ENCODE measurements at regions not wholly inside any gene's neighbourhood (a gene's known extent, or its start where the extent isn't known, plus 50 kb on each side); places are given as distances from the start of the nearest gene placed in this dataset.

GRCh38 chrX:7235071-7235470 lies 87.1 kb upstream of the PUDP start:
- Histone ChIP-seq H3K27ac (ENCODE audit: low read depth in 1 of 2, low read length in 1 of 2) (no peak overlapping the region), H3K27me3 (ENCODE audit: control insufficient read depth in 3 of 3, insufficient read depth in 3 of 3, low read length in 2 of 3) (peaks cover 0 to 42% (median 6%) of the 10 kb centered on the region in 3 donors), H3K4me3 (no peak overlapping the region), H3K9me3 (ENCODE audit: control insufficient read depth in 4 of 4, insufficient read depth in 3 of 4, low read length in 3 of 4) (no peaks in the 10 kb centered on the region), H3K36me3 (ENCODE audit: control insufficient read depth in 4 of 4, insufficient read depth in 4 of 4, low read length in 4 of 4) (no peaks in the 10 kb centered on the region), H3K9ac (ENCODE audit: insufficient read depth in 1 of 2, low read length in 2 of 2) (no peak overlapping the region), H3K4me1 (ENCODE audit: control insufficient read depth in 5 of 5, insufficient read depth in 5 of 5, low read length in 5 of 5) (no peaks in the 10 kb centered on the region)
- ATAC-seq (ENCODE audit: insufficient read depth, low FRiP score) (no peak), DNase-seq (no peak)
- TF ChIP-seq, protein P1, sequence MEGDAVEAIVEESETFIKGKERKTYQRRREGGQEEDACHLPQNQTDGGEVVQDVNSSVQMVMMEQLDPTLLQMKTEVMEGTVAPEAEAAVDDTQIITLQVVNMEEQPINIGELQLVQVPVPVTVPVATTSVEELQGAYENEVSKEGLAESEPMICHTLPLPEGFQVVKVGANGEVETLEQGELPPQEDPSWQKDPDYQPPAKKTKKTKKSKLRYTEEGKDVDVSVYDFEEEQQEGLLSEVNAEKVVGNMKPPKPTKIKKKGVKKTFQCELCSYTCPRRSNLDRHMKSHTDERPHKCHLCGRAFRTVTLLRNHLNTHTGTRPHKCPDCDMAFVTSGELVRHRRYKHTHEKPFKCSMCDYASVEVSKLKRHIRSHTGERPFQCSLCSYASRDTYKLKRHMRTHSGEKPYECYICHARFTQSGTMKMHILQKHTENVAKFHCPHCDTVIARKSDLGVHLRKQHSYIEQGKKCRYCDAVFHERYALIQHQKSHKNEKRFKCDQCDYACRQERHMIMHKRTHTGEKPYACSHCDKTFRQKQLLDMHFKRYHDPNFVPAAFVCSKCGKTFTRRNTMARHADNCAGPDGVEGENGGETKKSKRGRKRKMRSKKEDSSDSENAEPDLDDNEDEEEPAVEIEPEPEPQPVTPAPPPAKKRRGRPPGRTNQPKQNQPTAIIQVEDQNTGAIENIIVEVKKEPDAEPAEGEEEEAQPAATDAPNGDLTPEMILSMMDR (IDR thresholded peaks at IDR 0.05; ENCODE audit: control extremely low read depth, extremely low read depth), result no peak

DNA sequence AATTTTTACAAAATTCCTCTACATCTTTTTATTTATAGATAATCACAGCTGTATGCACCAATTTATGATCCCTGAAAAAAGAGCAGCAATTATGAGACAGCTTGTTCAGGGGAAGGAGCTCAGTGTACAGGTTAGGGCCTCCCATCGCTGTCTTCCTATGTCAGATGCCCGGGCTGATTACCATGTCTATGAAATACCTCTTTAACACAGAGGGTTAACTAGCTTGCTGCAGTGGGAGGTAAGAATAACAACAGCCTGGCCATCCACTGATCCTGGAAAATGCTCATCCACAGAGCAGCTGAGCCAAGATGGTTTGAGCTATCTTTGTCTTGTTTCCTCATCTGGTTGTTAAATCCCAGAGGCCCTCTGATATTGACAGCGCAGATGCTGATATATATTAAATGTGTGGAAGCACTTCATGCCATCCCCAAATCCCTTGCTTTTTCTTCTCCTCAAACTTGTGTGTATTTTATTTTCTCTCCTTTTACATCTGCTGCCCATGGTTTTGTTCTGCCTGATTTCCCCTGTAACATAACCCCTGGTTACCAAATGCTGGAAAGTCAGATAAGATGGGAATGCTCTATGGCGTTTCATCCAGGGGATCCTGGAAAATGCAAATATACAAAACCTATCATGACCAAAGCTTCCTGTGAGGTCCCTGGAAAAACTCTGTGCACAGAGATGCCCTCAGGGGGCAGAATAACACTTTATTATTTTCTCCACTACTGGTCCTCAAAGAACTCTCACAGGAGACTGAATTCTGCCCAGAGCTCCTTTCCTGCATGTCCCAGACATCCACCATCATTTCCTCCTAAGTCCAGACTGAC lies 85.8 kb upstream of the PUDP start:
- no peak for DNase-seq
- ATAC-seq (ENCODE audit: insufficient read depth, low FRiP score), result no peak
- no peaks in the 10 kb centered on the region for H3K9me3 ChIP-seq (ENCODE audit: control insufficient read depth in 4 of 4, insufficient read depth in 3 of 4, low read length in 3 of 4)
- no peaks in the 10 kb centered on the region for H3K36me3 ChIP-seq (ENCODE audit: control insufficient read depth in 4 of 4, insufficient read depth in 4 of 4, low read length in 4 of 4)
- no peak overlapping the region for H3K9ac ChIP-seq (ENCODE audit: insufficient read depth in 1 of 2, low read length in 2 of 2)
- H3K27me3 ChIP-seq (ENCODE audit: control insufficient read depth in 3 of 3, insufficient read depth in 3 of 3, low read length in 2 of 3), result peaks cover 0 to 42% (median 9%) of the 10 kb centered on the region in 3 donors
- TF ChIP-seq, protein P1 (IDR thresholded peaks at IDR 0.05; ENCODE audit: control extremely low read depth, extremely low read depth), result no peak
- no peaks in the 10 kb centered on the region for H3K4me1 ChIP-seq (ENCODE audit: control insufficient read depth in 5 of 5, insufficient read depth in 5 of 5, low read length in 5 of 5)
- no peak overlapping the region for H3K4me3 ChIP-seq
- 79 to 84% methylated on average over 4 of the region's 4 CpGs for whole genome bisulfite sequencing, 2 donors
- no peak overlapping the region for H3K27ac ChIP-seq (ENCODE audit: low read depth in 1 of 2, low read length in 1 of 2)

GRCh38 chrX:7228226-7228625 lies 80.3 kb upstream of the PUDP start:
- Histone ChIP-seq H3K4me1 (ENCODE audit: control insufficient read depth in 5 of 5, insufficient read depth in 5 of 5, low read length in 5 of 5) (peaks cover 0 to 5% (median 0%) of the 10 kb centered on the region in 5 donors), H3K4me3 (no peak overlapping the region), H3K36me3 (ENCODE audit: control insufficient read depth in 4 of 4, insufficient read depth in 4 of 4, low read length in 4 of 4) (no peaks in the 10 kb centered on the region), H3K9ac (ENCODE audit: insufficient read depth in 1 of 2, low read length in 2 of 2) (no peak overlapping the region), H3K9me3 (ENCODE audit: control insufficient read depth in 4 of 4, insufficient read depth in 3 of 4, low read length in 3 of 4) (no peaks in the 10 kb centered on the region), H3K27me3 (ENCODE audit: control insufficient read depth in 3 of 3, insufficient read depth in 3 of 3, low read length in 2 of 3) (peaks cover 0 to 31% (median 23%) of the 10 kb centered on the region in 3 donors), H3K27ac (ENCODE audit: low read depth in 1 of 2, low read length in 1 of 2) (no peak overlapping the region)
- DNase-seq, result no peak
- TF ChIP-seq, protein P1 (IDR thresholded peaks at IDR 0.05; ENCODE audit: control extremely low read depth, extremely low read depth), result no peak
- WGBS, 2 donors, result 50 to 90% methylated on average over 2 of the region's 2 CpGs
- ATAC-seq (ENCODE audit: insufficient read depth, low FRiP score), result no peak
